ENCODE measurements at regions not wholly inside any gene's neighbourhood (a gene's known extent, or its start where the extent isn't known, plus 50 kb on each side); places are given as distances from the start of the nearest gene placed in this dataset.

- TF ChIP-seq ZNF629 (tag by site-specific recombination; IDR thresholded peaks at IDR 0.05) (no peak), ZFP41 (tag by site-specific recombination; IDR thresholded peaks at IDR 0.05; ENCODE audit: borderline replicate concordance) (no peak), PRDM4 (tag by site-specific recombination; IDR thresholded peaks at IDR 0.05) (no peak), ZNF133 (tag by site-specific recombination; IDR thresholded peaks at IDR 0.05) (no peak), ZNF138 (tag by site-specific recombination; IDR thresholded peaks at IDR 0.05; ENCODE audit: borderline replicate concordance) (no peak), GLI4 (tag by site-specific recombination; IDR thresholded peaks at IDR 0.05) (no peak), KLF10 (tag by site-specific recombination; IDR thresholded peaks at IDR 0.05) (no peak), ELK4 (IDR thresholded peaks at IDR 0.05; ENCODE audit: borderline replicate concordance, low read depth, low read length) (no peak)
- TF ChIP-seq, protein P1, sequence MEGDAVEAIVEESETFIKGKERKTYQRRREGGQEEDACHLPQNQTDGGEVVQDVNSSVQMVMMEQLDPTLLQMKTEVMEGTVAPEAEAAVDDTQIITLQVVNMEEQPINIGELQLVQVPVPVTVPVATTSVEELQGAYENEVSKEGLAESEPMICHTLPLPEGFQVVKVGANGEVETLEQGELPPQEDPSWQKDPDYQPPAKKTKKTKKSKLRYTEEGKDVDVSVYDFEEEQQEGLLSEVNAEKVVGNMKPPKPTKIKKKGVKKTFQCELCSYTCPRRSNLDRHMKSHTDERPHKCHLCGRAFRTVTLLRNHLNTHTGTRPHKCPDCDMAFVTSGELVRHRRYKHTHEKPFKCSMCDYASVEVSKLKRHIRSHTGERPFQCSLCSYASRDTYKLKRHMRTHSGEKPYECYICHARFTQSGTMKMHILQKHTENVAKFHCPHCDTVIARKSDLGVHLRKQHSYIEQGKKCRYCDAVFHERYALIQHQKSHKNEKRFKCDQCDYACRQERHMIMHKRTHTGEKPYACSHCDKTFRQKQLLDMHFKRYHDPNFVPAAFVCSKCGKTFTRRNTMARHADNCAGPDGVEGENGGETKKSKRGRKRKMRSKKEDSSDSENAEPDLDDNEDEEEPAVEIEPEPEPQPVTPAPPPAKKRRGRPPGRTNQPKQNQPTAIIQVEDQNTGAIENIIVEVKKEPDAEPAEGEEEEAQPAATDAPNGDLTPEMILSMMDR (tag by site-specific recombination; IDR thresholded peaks at IDR 0.05) = no peak
- TF ChIP-seq, protein P2, sequence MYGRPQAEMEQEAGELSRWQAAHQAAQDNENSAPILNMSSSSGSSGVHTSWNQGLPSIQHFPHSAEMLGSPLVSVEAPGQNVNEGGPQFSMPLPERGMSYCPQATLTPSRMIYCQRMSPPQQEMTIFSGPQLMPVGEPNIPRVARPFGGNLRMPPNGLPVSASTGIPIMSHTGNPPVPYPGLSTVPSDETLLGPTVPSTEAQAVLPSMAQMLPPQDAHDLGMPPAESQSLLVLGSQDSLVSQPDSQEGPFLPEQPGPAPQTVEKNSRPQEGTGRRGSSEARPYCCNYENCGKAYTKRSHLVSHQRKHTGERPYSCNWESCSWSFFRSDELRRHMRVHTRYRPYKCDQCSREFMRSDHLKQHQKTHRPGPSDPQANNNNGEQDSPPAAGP (tag by site-specific recombination; IDR thresholded peaks at IDR 0.05) = no peak
- TF ChIP-seq, protein P3, sequence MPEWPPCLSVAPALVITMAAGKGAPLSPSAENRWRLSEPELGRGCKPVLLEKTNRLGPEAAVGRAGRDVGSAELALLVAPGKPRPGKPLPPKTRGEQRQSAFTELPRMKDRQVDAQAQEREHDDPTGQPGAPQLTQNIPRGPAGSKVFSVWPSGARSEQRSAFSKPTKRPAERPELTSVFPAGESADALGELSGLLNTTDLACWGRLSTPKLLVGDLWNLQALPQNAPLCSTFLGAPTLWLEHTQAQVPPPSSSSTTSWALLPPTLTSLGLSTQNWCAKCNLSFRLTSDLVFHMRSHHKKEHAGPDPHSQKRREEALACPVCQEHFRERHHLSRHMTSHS (tag by site-specific recombination; IDR thresholded peaks at IDR 0.05) = no peak
These were observed 282.7 kb upstream of the TNRC6C start for GRCh38 chr17:77675816-77676215.
